Esophagus (tissue), 2 donors: ENCODE measurements at regions not wholly inside any gene's neighbourhood (a gene's known extent, or its start where the extent isn't known, plus 50 kb on each side); places are given as distances from the start of the nearest gene placed in this dataset.

ENCODE experiments used
- H3K27ac ChIP-seq, 2 donors: one replicate each; pipeline ENCODE4 v1.5.1; 2013; ENCODE audit warnings: low read depth in 2 of 2, mild to moderate bottlenecking in 2 of 2, inconsistent platforms in 1 of 2, low read length in 1 of 2, moderate library complexity in 1 of 2
- H3K27me3 ChIP-seq, 2 donors: one replicate each; pipeline ENCODE4 v1.6.1; 2013; ENCODE audit warnings: low read length in 2 of 2, control low read depth in 1 of 2, mild to moderate bottlenecking in 1 of 2; ENCODE audit not compliant: insufficient read depth in 2 of 2, control insufficient read depth in 1 of 2
- H3K36me3 ChIP-seq, 2 donors: one replicate each; pipeline ENCODE4 v1.6.1; 2013; ENCODE audit warnings: low read length in 1 of 2; ENCODE audit not compliant: control insufficient read depth in 2 of 2, insufficient read depth in 2 of 2
- H3K4me1 ChIP-seq, 2 donors: one replicate each; pipeline ENCODE4 v1.6.1; 2013; ENCODE audit warnings: low read length in 1 of 2; ENCODE audit not compliant: control insufficient read depth in 2 of 2, insufficient read depth in 2 of 2
- H3K4me3 ChIP-seq, 2 donors: one replicate each; pipeline ENCODE4 v1.5.1; 2013; ENCODE audit warnings: low read length in 2 of 2, mild to moderate bottlenecking in 2 of 2, low read depth in 1 of 2, moderate library complexity in 1 of 2
- H3K9me3 ChIP-seq, 2 donors: one replicate each; pipeline ENCODE4 v1.6.1; 2013; ENCODE audit warnings: mild to moderate bottlenecking in 2 of 2, low read depth in 1 of 2, low read length in 1 of 2, moderate library complexity in 1 of 2; ENCODE audit not compliant: control insufficient read depth in 2 of 2, insufficient read depth in 1 of 2
- WGBS, 2 donors: extraction: QIAGEN DNeasy Blood & Tissue Kit; methylation state at CpG; one replicate each; pipeline ENCODE4 v1.1.7; 2013; 5-methylcytosine and 5-hydroxymethylcytosine counted together
- donor health status: healthy with polysubstance abuse.
- donor health status: Bipolar disorder and iron deficiency.

DNA sequence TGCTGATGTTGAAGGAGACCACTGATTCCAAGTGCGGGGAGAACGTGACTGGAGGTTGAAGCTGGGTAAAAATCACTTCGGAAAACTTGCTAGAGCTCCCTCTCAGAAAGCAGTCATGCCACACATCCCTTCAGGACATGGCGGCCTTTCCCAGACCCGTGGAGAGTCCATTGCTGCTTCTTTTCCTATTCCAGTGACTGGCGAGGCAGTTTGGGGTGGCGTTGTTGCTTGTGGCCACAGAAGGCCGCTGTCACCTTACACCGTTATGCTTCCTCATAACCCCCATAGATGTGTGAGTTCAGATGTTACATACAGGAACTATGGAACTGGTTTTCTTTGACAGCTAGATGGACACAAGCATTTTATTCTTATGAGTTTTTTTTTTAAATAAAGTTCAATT, 235.6 kb upstream of the POM121L12 start:
- Histone ChIP-seq H3K9me3 (peaks cover 3 to 9% of the 10 kb centered on the region in 2 donors), H3K27ac (no peak overlapping the region), H3K4me3 (no peak overlapping the region), H3K4me1 (no peaks in the 10 kb centered on the region), H3K36me3 (no peaks in the 10 kb centered on the region), H3K27me3 (no peaks in the 10 kb centered on the region)
- WGBS, 2 donors: 86 to 87% methylated on average over 9 of the region's 9 CpGs

- 66 to 76% methylated on average over 4 of the region's 4 CpGs for WGBS, 2 donors
- Histone ChIP-seq H3K27me3 (no peaks in the 10 kb centered on the region), H3K4me3 (no peak overlapping the region), H3K36me3 (no peaks in the 10 kb centered on the region), H3K9me3 (peaks cover 3 to 6% of the 10 kb centered on the region in 2 donors), H3K27ac (no peak overlapping the region), H3K4me1 (no peaks in the 10 kb centered on the region)
These were observed 237.6 kb upstream of the POM121L12 start for GRCh38 chr7:52797801-52798200.

GRCh38 chr7:52794621-52795020, 240.8 kb upstream of the POM121L12 start:
- WGBS, 2 donors: 84 to 90% methylated on average over 1 of the region's 1 CpG
- Histone ChIP-seq H3K36me3 (no peaks in the 10 kb centered on the region), H3K9me3 (peaks cover 0 to 3% of the 10 kb centered on the region in 2 donors), H3K27ac (no peak overlapping the region), H3K27me3 (no peaks in the 10 kb centered on the region), H3K4me3 (no peak overlapping the region), H3K4me1 (no peaks in the 10 kb centered on the region)

DNA sequence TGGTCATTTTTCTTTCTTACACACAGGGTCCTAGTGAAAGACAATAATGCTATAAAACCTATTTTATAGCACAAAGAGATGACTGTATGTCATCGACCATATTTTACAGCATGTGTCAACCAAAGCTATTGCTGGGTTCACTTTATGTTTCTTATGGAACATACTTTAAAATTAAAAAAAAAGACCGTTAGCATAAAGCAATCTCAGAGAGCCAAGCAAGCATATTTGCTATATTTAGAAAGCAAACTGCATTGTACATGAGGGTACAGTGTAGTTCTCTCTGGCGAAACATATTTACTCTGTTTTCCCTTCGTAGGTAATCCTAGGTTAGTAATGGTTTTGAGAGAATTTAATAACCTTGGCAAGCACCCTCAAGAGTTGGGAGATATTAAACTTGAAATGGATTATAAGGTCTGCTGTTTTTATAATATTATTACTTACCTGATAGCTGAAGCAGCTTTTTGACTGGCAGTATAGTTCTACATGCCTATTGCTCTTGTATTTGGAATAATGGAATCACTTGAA, 244.2 kb upstream of the POM121L12 start:
- H3K27ac ChIP-seq: no peak overlapping the region
- no peaks in the 10 kb centered on the region for H3K27me3 ChIP-seq
- 69 to 72% methylated on average over 4 of the region's 4 CpGs for WGBS, 2 donors
- no peaks in the 10 kb centered on the region for H3K36me3 ChIP-seq
- no peaks in the 10 kb centered on the region for H3K9me3 ChIP-seq
- no peaks in the 10 kb centered on the region for H3K4me1 ChIP-seq
- no peak overlapping the region for H3K4me3 ChIP-seq

- no peaks in the 10 kb centered on the region for H3K9me3 ChIP-seq
- H3K27me3 ChIP-seq: no peaks in the 10 kb centered on the region
- no peaks in the 10 kb centered on the region for H3K4me1 ChIP-seq
- H3K27ac ChIP-seq: no peak overlapping the region
- no peak overlapping the region for H3K4me3 ChIP-seq
- 45 to 56% methylated on average over 3 of the region's 3 CpGs for WGBS, 2 donors
- no peaks in the 10 kb centered on the region for H3K36me3 ChIP-seq
These were observed 249.3 kb upstream of the POM121L12 start for GRCh38 chr7:52786174-52786573.

DNA sequence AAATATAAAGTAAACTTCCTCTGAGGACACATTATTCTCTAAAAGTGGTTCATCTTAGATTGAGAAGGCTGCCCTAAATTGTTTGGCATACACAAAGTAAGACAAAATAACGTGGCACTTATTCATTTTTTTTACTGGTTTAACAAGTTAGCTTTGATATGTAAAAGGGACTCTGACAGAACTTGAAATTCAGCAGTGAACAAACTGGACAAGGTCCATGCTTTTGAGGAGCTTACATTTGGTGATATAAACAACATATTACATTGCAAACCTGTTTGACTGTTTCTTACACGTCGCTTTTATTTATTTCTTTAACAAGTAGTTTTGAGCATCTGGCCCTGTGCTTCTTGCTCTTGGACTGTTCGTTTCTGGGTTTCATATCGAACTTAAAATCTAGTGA, 253.1 kb upstream of the POM121L12 start:
- Histone ChIP-seq H3K27ac (no peak overlapping the region), H3K4me3 (no peak overlapping the region), H3K36me3 (no peaks in the 10 kb centered on the region), H3K27me3 (no peaks in the 10 kb centered on the region), H3K9me3 (no peaks in the 10 kb centered on the region), H3K4me1 (no peaks in the 10 kb centered on the region)
- 52 to 53% methylated on average over 5 of the region's 5 CpGs for WGBS, 2 donors

DNA sequence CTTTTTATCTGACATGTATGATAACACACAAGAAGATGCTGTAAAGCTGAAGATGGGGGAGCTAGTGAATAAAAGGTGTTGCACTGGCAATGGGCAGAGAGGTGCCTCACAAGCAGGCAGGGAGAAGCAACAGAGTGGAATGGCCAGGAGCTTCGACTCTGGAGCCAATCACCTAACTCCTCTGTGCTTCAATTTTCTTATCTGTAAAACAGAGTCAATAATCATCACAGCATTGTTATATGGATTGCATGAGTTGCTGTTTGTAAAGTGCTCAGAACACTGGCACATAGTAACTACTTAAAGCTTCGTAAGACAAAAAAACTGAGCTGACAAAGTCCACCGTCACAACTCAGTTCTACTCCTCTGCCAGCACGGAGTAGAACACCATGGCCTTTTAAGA, 254.2 kb upstream of the POM121L12 start:
- no peaks in the 10 kb centered on the region for H3K9me3 ChIP-seq
- H3K4me1 ChIP-seq: no peaks in the 10 kb centered on the region
- H3K4me3 ChIP-seq: no peak overlapping the region
- no peaks in the 10 kb centered on the region for H3K27me3 ChIP-seq
- H3K27ac ChIP-seq: no peak overlapping the region
- no peaks in the 10 kb centered on the region for H3K36me3 ChIP-seq
- 75 to 83% methylated on average over 4 of the region's 4 CpGs for WGBS, 2 donors

DNA sequence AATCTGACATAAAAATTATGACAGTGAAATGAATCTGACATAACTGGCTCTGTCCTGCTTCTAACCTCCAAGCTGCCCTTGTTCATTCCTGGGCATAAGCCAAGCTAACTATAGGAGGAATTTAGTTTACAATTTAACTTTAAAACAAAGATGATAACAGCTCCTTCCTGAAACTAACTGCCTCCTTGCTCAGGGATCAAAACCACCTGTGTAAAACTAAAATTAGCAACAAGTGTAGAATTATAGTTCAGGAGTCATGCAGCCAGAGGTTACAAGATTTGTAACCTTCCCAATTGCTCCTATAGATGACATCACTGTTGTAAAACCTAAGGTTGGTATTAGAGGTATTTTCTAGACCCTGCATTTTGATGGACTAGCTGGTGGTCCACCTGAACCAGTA, 256.4 kb upstream of the POM121L12 start:
- no peak overlapping the region for H3K4me3 ChIP-seq
- no peaks in the 10 kb centered on the region for H3K36me3 ChIP-seq
- H3K9me3 ChIP-seq: no peaks in the 10 kb centered on the region
- no peak overlapping the region for H3K27ac ChIP-seq
- H3K27me3 ChIP-seq: no peaks in the 10 kb centered on the region
- no peaks in the 10 kb centered on the region for H3K4me1 ChIP-seq

- Histone ChIP-seq H3K36me3 (no peaks in the 10 kb centered on the region), H3K4me3 (no peak overlapping the region), H3K27ac (no peak overlapping the region), H3K4me1 (no peaks in the 10 kb centered on the region), H3K27me3 (no peaks in the 10 kb centered on the region), H3K9me3 (no peaks in the 10 kb centered on the region)
- WGBS, 2 donors: 78 to 81% methylated on average over 5 of the region's 5 CpGs
These were observed 258.2 kb upstream of the POM121L12 start for GRCh38 chr7:52777051-52777822.

DNA sequence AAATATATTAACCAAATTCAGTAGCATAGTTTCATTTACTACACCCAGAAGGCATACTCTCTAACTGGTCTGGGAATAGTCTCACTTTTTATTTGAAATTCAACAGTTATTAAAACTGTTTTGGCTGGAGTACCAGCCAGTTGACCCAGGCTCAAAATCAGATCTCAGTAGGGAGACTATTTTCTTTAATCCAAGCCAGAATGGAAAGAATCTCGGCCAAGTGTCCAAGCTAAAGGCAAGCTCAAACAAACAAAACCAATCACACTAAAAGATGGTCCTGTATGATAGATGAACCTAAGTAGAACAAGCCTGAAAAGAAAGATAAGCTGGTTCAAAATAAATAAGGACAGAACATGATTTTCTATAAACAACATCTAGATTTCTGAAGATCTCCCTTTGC, 259.6 kb upstream of the POM121L12 start:
- H3K4me1 ChIP-seq: no peaks in the 10 kb centered on the region
- no peak overlapping the region for H3K27ac ChIP-seq
- no peak overlapping the region for H3K4me3 ChIP-seq
- H3K27me3 ChIP-seq: no peaks in the 10 kb centered on the region
- WGBS, 2 donors: 47 to 55% methylated on average over 1 of the region's 1 CpG
- H3K9me3 ChIP-seq: no peaks in the 10 kb centered on the region
- H3K36me3 ChIP-seq: no peaks in the 10 kb centered on the region
